KBM-7 (cell line): ENCODE measurements at regions not wholly inside any gene's neighbourhood (a gene's known extent, or its start where the extent isn't known, plus 50 kb on each side); places are given as distances from the start of the nearest gene placed in this dataset.

ENCODE experiments used
- DNase-seq: peaks from one replicate; pipeline ENCODE4 v3.0.0-alpha.2; 2015
- in situ Hi-C: fragments of 300-500 bp; cut with MboI; formaldehyde crosslinking; loops from 2 replicates; pipeline ENCODE4 v1.14.3; 2020; ENCODE audit warnings: low sequenced_read_pairs, low pct_unique_long_range_greater_than_20kb, mixed read lengths

DNA sequence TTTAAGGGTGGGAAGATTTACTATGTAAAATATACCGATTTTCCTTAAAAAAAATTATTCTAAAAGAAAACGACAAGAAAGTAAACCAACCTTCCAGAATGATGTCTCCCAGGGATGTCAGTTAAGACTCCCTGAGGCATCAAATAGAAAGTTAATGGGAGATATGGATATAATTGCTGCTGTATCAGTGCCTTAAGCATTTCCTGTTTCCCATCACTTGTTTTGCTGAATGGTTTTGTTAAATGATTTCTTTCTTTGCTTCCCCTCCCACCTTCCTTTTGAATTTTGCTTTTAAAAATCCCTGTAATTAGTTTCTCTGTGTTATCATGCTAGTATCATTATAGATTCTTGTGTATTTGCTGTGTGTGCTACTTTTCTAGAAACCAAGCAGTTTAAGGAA lies 154.3 kb upstream of the CWC22 start:
- DNase-seq = no peak
- in situ Hi-C loops = no loop called here

DNA sequence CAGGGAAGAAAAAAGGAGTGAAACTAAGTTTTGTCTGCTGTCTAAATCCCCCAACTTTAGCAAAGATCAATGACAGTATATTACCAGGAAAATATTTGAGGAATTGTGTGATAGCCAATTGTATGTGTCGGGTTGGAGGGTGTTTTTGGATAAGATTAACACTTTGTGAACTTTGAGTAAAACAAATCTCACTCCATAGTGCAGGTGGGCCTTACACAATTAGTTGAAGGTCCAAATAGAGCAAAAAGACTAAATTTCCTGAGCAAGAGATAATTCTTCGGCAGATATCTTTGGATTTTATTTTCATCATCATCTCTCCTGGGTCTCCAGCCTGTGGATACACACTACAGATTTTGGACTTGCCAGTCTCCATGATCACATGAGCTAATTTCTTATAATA lies 152.8 kb upstream of the CWC22 start:
- no peak for DNase-seq

DNA sequence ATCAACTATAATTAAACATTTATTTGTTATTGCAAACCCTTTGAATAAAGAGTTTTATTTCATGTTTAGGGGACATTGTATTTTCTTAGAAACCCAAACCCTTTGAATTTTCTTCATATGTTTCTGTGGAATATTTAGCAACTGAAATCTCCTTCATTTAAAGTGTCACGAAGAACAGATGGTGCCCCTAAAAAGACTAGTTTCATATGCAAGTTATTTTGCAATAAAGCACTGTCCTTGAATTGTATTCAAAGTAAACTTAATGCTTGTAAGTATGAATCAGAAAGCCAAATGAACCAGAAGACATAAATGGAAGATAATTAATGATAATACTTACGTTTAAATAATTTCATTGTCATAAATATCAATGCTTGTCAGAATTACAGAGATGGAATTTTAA lies 151.9 kb upstream of the CWC22 start:
- in situ Hi-C loops = no loop called here
- DNase-seq = no peak

More for the DNA sequence above, 152.8 kb upstream of the CWC22 start:
- in situ Hi-C loops = no loop called here

DNA sequence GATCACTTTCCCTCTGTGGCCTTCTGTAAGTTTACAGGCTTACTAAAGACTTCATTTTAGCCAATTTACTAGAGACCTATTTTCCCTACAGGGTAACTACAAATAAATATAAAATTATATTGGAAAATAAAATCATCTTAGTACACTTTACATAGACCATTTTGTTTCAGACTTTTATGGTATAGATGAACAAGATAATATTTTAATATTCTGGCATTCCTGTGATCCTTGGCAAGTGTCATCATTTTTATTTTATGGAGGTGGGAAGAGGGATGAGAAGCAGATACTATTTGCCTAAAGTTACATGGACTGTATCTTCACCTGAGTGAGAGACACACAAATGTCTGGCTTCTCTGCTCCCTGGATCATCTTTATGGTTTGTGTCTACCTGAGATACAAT lies 149.6 kb upstream of the CWC22 start:
- no peak for DNase-seq
- in situ Hi-C loops = no loop called here

DNA sequence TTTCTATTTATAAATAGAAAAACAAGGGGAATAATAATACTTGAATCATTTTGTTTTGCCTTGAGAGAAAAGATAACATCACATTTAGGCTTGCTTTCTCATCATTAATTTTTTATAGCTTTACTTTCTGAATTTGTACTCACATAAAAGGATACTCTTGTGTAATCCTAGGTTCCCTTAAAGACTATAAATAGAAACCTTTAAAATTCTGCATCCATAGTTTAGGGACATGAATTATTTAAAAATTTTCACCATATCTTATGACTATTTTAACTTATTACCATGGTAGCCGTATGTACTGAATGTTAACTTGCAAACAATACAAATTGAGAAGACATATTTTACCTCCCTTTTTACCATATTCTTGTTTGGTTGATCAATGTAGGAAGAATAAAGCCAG lies 143.5 kb upstream of the CWC22 start:
- DNase-seq = no peak
- in situ Hi-C loops = no loop called here

DNA sequence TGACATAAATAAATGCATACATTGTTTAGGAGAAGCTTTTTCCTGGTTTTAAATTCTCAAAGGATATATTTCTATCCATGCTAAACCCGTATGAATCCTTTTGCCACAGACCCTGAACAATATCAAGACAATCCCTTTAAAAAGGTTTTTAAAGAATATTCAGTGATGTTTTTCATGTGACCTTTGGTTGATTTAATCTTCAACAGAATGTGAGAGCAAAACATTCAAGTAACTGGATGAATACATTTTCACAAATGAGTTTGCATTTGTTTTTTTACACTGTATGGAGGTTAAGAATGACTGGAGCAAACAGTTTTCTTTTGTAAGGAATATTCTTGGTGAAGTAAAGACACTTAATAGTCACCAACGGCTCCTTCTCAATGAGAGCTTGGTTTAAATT lies 139.4 kb upstream of the CWC22 start:
- no peak for DNase-seq
- in situ Hi-C loops = no loop called here

DNA sequence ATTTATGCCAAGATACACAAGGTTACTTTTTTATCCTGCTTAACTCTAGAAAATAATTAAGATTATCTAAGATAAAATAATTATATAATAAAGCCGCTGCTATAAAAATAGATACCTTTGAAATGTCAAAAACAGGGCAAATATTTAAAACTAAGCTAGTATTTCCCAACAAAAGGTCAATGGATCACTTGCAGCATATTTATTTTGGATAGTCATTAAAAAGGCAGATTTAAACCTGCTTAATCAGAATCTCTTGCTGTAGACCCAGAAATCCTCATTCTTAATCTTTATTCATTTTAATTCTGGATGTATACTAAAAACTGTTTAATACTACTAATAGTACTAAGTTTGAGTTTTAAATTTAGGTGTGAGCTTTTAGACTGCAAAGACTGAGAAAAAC lies 139.0 kb upstream of the CWC22 start:
- in situ Hi-C loops = no loop called here

DNA sequence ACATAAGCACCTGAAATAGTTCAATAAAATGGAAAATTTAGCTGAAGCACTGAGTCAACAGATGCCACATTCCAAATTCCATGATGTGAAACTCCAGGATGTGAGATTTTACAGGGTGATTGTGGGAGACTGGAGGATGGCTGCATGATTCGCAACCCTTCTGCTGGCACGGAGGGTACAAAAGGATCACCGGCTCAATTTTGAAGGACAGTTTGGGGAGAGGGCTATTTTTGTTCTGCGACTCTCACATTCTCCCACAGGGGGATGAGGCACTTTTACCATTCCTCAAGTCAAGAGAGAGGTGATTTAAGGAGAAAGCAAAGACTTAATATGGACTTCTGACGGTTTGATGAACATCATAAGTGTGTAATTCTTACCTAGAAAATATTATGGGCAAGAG lies 138.1 kb upstream of the CWC22 start:
- in situ Hi-C loops = no loop called here
- no peak for DNase-seq

More for the DNA sequence above, 139.0 kb upstream of the CWC22 start:
- no peak for DNase-seq

DNA sequence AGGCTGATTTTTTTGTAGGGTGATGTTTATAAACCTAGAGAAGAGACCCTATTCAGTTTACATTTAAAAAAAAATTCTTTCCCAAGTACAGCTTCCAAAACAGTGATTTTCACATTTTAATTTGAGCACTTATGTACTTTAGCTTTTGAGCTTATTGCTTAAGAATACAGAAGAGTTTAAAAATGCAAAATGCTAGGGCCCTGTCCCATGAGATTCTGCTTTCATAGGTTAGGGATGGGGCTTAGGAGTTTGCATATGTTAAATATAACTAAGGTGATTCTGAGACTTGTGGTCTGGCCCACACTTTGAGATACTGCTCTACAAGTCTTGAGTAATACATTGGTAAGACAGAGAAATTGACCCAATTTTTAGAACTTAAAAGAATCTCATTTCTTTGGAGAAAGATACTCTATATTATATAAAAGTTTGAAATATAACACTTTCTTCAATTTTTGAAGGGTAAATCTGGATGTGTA lies 137.3 kb upstream of the CWC22 start:
- no peak for DNase-seq
- in situ Hi-C loops = no loop called here

DNA sequence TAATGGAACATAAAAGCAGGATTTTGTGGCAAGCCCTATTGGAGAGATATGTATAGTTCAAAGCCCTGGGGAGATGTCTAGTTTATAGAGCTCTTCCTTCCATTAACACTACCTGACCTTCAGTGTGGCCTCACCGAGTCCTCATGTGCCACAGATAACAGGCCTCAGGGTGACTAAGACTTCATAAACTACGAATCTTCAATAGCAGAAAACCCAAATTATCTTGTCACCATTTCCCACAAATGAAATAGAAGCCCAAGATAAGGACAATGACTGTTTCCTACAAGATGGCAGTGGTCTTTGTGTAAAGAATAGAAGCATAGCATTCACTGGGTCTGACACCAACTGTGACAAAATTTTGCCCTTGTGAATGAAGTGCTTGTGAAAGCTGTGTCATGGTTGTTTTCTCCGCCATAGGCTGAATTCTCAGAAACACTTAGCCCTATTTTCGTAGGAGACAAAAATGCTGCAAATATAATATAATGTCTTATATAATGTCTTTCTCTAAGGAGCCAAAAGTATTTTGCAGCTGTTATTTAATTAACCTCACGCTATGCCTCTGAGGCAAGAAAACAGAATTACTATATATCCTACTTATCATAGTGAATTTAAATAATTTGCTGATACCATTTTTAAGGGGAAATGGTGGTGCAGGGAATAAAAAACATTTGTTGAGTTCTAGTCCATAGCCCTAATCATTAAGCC lies 136.7 kb upstream of the CWC22 start:
- DNase-seq = no peak
- in situ Hi-C loops = no loop called here

DNA sequence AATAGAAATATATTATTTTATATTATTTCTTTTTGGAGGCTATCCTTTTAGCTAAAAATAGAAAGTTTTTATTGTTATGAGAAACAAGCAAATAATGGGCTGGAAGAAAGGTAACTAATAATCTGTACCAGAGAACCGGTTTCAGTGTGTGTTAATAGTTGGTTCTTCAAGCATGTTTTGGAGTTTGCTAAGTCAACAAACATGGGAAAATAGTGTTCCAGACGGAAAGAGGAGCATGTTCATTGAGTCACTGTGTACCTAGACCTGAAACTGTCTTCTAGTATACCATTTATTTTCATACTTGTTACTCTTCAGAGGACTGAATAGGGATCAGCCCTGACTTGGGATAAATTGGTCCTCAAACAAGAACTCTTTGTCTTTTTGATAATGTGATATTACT lies 134.5 kb upstream of the CWC22 start:
- in situ Hi-C loops = no loop called here
- DNase-seq = no peak

DNA sequence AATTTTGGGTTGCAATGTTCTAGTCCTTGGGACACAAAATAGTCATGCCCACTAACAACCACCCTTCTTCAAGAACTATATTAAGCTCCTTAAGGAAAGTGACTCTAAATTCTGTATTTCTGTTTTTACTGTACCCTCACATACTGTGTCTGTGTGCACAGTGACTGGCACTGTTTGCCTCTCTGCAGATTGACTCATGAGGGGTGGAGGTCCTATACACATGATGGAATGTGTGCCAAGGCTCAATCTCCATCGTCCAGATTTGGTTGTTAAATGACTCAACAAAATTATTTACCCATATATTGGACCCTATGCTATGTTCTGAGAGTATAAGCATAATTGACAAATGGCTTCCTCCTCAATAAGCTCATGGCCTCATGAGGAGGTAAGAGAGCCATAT lies 126.6 kb upstream of the CWC22 start:
- in situ Hi-C loops = no loop called here
- no peak for DNase-seq

DNA sequence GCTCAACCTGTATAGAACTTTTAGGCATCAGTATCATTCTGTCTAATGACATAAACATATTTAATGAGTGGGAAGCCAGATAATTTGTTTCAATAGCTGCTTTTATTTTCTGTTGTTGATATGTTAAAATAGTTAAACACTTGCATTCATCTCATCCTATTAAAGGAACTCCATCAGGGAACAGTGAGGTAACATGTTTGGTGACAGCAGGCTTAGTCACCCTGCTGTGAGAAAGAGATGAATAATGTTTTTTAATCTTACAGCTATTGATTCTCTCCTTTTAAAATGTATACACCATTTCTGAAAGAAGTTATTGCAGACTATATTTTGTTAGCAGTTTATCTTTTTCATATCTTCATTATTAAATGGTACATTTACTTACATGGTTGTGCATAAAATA lies 123.3 kb upstream of the CWC22 start:
- DNase-seq = no peak
- in situ Hi-C loops = no loop called here

DNA sequence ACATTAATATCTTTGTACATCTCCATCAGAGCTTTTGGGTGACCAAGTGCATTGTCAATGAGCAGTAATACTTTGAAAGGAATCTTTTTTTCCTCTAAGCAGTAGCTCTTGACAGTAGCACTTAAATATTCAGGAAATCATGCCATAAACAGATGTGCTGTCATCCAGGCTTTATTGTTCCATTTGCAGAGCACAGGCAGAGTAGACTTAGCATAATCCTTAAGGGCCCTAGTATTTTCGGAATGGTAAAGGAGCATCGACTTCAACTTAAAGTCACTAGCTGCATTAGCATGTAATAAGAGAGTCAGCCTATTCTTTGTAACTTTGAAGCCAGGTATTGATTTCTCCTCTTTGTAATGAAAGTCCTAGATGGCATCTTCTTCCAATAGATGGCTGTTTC lies 121.8 kb upstream of the CWC22 start:
- DNase-seq = no peak
- in situ Hi-C loops = no loop called here

DNA sequence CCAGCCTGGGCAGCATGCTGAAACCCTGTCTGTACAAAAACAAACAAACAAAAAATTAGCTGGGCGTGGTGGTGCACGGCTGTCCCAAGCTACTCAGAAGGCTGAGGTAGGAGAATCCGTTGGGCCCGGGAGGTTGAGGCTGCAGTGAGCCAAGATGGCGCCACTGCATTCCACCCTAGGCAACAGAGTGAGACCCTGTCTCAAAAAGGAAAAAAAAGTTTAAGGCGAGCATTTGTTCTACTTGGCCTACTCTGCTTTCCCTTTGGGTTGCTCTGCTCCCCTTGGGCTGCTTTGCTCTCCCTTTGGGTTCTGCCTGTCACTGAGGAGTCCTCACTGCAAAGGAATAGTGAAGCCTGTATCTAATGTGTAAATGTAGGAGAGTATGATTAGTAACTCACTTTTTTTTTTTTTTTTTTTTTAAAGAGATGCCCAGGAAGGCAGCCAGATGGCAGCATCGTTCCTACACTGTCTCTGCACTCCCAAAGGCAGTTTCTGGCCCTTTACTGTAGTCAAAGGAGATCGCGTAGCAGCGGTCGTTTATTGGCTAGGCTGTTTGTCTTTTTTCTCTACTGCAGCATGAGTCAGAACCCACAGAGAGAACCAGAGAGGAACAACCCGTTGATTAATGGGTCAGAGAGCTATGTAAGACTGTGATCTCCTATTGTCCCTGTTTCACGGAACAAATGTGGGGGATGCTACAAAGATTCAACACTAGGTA lies 118.3 kb upstream of the CWC22 start:
- in situ Hi-C loops = no loop called here
- DNase-seq = peak; percentile 83

DNA sequence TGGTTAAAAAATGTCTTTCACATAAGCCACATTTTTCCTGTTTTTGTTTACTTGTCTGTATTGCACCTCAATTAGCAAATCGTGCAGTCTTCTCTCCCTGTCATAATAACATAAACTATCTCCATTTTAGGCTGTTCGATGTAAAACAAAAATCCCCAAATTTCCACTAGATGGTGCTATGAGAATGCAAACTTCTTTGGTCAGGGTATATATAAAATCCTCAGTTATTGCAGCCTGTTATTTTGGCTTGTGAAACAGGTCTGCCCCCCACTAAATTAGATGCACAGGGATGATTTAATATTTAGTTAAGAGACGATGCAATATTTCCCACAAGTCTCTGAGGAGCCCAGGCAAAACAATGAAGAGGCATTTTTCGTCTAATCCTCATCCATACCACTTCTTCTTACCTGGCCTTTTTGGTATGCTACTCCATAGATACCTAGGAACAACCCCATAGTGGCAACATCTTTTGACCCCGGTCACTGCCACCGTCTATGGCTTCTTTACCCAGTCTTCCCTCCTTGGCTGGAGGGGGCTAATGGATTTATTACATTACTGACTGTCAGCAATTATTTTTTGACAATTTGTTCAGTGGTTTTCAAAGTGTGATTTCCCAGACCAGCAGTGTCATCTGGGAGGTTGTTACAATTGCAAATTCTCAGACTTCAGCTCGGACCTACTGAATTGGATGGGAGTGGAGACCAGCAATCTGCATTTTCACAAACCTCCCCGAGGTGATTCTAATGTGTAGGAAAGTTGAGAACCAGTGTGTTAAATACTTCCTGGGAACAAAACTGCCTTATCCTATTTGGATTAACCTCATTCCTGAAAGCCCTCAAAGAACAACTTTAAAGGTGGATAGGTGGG lies 117.4 kb upstream of the CWC22 start:
- in situ Hi-C loops = loop anchor here (25.0 kb wide), 1 partner anchor 938 kb away; no protein-coding TSS in a partner anchor
- DNase-seq = peak; percentile 80

DNA sequence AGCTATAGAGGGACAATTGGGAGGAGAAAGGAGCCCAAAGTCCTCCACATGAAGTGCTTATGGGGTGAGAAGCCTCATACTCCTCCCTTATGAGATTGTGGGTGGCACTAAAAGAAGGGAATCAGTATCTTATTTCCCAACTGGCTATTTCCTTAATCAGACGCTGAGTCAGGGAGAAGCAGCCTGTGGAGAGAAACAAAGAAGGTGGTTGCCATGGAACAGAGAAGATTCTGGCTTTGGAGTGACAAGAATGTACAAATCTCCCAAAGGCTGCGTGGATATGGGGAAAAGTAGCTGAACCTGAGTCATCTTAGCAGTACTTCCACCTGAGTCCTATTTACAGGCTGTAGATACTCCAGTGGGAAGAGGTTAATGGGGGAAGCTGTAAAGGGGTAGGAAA lies 115.8 kb upstream of the CWC22 start:
- in situ Hi-C loops = loop anchor here (25.0 kb wide), 1 partner anchor 939 kb away; no protein-coding TSS in a partner anchor

DNA sequence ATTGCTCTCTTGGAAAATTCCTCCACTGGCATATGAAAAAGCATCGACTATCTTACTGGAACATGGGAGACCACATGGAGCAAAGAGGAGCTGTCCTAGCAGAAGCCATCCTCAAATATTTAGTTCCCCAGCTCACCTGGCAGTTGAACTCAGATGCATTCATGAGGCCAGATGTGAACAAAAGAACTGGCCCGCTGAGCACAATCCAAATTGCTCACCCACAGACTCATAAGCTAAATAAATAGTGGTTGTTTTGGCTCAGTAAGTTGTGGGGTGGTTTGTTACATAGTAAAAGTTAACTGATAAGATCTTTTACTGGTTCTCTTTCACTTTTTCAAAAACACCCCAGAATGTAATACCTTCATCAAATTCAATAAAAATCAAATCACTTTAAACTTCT lies 108.6 kb upstream of the CWC22 start:
- no peak for DNase-seq
- in situ Hi-C loops = loop anchor here (25.0 kb wide), 1 partner anchor 947 kb away; no protein-coding TSS in a partner anchor

More for the DNA sequence above, 115.8 kb upstream of the CWC22 start:
- no peak for DNase-seq

DNA sequence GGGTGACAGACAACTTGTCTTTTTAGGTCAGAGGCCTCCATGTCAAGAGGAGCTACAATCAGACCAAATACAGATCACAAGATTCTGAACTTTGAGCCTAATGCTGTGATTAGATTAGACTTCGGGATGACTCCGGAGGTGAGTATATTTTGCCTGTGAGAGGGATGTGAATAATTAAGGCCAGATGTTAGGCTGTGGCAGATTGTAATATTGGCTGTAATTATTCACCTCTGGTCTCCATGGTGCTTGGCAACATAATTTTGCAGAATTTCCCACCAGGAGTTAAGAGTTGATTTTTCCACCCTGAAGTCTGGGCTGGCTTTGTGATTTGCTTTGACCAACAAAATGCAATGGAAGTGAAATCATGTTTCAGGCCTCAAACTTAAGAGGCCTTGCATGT lies 108.2 kb upstream of the CWC22 start:
- in situ Hi-C loops = loop anchor here (25.0 kb wide), 1 partner anchor 947 kb away; no protein-coding TSS in a partner anchor
- DNase-seq = no peak

DNA sequence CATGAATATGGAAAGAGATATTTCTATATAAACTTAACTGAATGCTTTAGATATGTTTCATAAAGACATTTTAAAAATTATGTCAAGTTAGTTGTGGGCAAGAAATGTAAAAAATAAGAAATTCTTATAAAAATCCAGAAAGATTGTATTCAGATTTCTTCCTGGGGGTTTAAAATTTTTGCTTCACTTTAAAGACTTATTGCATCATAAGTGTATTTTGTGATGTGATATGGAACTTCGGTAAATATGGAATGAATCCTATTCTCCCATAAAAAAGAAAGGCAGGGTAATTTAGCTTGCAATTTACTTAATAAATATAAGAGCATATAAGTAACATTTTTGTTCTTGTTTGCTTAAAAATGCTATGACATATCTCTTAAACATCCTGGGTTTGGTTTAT lies 104.8 kb upstream of the CWC22 start:
- no peak for DNase-seq
- in situ Hi-C loops = loop anchor here (25.0 kb wide), 1 partner anchor 950 kb away; no protein-coding TSS in a partner anchor
